ENCODE measurements at regions not wholly inside any gene's neighbourhood (a gene's known extent, or its start where the extent isn't known, plus 50 kb on each side); places are given as distances from the start of the nearest gene placed in this dataset.

DNA sequence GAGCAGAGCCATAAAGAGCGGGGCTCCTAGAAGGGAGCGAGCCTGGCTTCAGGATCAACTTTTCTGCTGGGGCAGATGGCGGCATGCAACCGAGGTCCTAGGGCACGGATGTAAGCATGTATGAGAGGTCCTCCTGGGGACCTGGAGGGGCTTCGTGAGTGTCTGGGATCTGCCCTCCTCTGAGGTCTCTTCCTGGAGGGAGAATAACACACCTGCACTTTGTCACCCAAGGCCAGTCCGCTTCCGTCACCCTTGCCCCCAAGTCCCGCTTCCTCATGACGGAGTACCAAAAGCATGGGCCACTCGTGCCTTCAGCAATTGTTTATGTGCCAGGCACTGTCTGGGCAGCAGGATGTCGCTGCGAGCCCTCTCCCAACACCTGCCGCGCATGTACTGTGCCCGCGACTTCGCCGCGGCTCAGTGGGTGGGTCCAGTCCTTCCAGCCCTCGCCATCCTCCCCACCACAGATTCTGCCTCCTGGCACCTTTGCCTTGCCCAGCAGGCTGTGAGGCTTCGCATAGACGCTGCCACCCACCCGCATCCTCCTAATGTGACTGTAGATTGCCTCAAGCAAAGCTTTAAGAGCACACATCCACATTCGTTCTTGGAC is 60.0 kb upstream of the TMPRSS2 start:
- Histone ChIP-seq H3K4me2 (ENCODE audit: insufficient read depth in 1 of 2, low read depth in 2 of 2, low read length in 2 of 2) (no peak overlapping the region), H3K79me1 (ENCODE audit: low read depth, low read length) (no peaks in the 10 kb centered on the region), H3K9me3 (ENCODE audit: insufficient read depth in 2 of 2, low read depth in 1 of 2, low read length in 1 of 2) (0 out of 4 replicates have a peak, but pooled peaks cover 0 to 5% of the 10 kb centered on the region in 2 experiments), H4K5ac (ENCODE audit: insufficient read length, low read depth, low read length) (no peak overlapping the region), H3K14ac (ENCODE audit: insufficient read length) (no peak overlapping the region), H2BK120ac (replicated peaks; ENCODE audit: low read depth, low read length) (no peak overlapping the region), H2AFZ (ENCODE audit: low read length) (no peak overlapping the region), H2BK15ac (ENCODE audit: low read length) (no peak overlapping the region), H3K23me2 (ENCODE audit: low read depth, low read length) (no peaks in the 10 kb centered on the region; the same call in 1 of the 2 replicates), H3K36me3 (ENCODE audit: control insufficient read depth in 2 of 4, insufficient read depth in 4 of 4, low read length in 3 of 4) (no peaks in the 10 kb centered on the region), H3K9ac (replicated peaks in 1 of 4; ENCODE audit: extremely low read depth in 1 of 4, low read depth in 3 of 4, low read length in 3 of 4) (no peak overlapping the region), H3K23ac (ENCODE audit: insufficient read length) (no peak overlapping the region), H3K27ac (ENCODE audit: low read depth, low read length) (no peak overlapping the region), H4K8ac (ENCODE audit: extremely low read depth, insufficient read depth, low read length) (no peak overlapping the region), H4K20me1 (replicated peaks in 1 of 2; ENCODE audit: control insufficient read depth in 1 of 2, insufficient read depth in 2 of 2, low read length in 2 of 2) (no peaks in the 10 kb centered on the region), H3K4me3 (ENCODE audit: extremely low read depth in 1 of 4, insufficient read depth in 2 of 4, low read depth in 3 of 4, low read length in 4 of 4) (no peak overlapping the region), H3K4me1 (replicated peaks in 1 of 4; ENCODE audit: control insufficient read depth in 3 of 4, insufficient read depth in 4 of 4, low read length in 3 of 4) (no peaks in the 10 kb centered on the region), H3K79me2 (ENCODE audit: control insufficient read depth in 1 of 2, insufficient read depth in 2 of 2, low read length in 2 of 2) (no peaks in the 10 kb centered on the region), H2BK5ac (ENCODE audit: low read depth, low read length) (no peak overlapping the region), H3K56ac (replicated peaks; ENCODE audit: insufficient read length, low read depth, low read length) (no peak overlapping the region), H2AK5ac (ENCODE audit: low read depth, low read length) (no peak overlapping the region), H3K4ac (replicated peaks; ENCODE audit: insufficient read length, low read depth, low read length) (no peak overlapping the region), H2BK20ac (ENCODE audit: low read length) (no peak overlapping the region), H3K18ac (ENCODE audit: extremely low read depth, low read length) (no peak overlapping the region), H4K91ac (replicated peaks; ENCODE audit: insufficient read length, low read length) (no peak overlapping the region), H3K27me3 (replicated peaks in 1 of 4; ENCODE audit: control insufficient read depth in 3 of 4, extremely low read depth in 1 of 4, insufficient read depth in 3 of 4, low read length in 3 of 4) (peaks cover 0 to 2% (median 0%) of the 10 kb centered on the region in 4 experiments; a peak in 2 of 7 replicates), H2BK12ac (ENCODE audit: low read depth, low read length) (no peak overlapping the region)
- no peak for FAIRE-seq
- ChIA-PET CTCF (ENCODE audit: partially characterized antibody) (interaction anchor here (1.0 kb wide), 1 partner anchor 27 kb away, joined by 3 read pairs; no protein-coding TSS in a partner anchor), POLR2A (ENCODE audit: partially characterized antibody) (no interaction called here)
- no peak for DNase-seq (ENCODE audit: low read depth in 1 of 2, low spot score in 2 of 2)
- 79% methylated on average over 18 of the region's 25 CpGs; no CpG with 5 or more reads in 1 of the 2 experiments for WGBS, 2 experiments (ENCODE audit: extremely low coverage in 1 of 2, insufficient coverage in 1 of 2, insufficient read length in 1 of 2, insufficient replicate concordance in 2 of 2, low coverage in 1 of 2, low lambda C conversion rate in 2 of 2, missing lambda C conversion rate in 1 of 2)
- TF ChIP-seq ATF3 (IDR thresholded peaks at IDR 0.05; ENCODE audit: insufficient read depth, low read depth, low read length) = no peak
- TF ChIP-seq NANOG (IDR thresholded peaks at IDR 0.05; ENCODE audit: insufficient read depth, low read depth, low read length, poor library complexity, severe bottlenecking) = no peak
- no peak for TF ChIP-seq HDAC2 (IDR thresholded peaks at IDR 0.05; ENCODE audit: borderline replicate concordance in 1 of 2, low read depth in 2 of 2, low read length in 2 of 2)
- TF ChIP-seq KDM1A (IDR thresholded peaks at IDR 0.05; ENCODE audit: borderline replicate concordance, low read length) = no peak
- TF ChIP-seq TBP (IDR thresholded peaks at IDR 0.05; ENCODE audit: low read depth, low read length) = no peak
- no peak for TF ChIP-seq RAD21 (IDR thresholded peaks at IDR 0.05 in 1 of 2, conservative IDR thresholded peaks at IDR 0.05 in 1 of 2; ENCODE audit: low read depth in 2 of 2, low read length in 2 of 2)
- TF ChIP-seq PHF8 (conservative IDR thresholded peaks at IDR 0.05; ENCODE audit: low read depth, low read length) = no peak
- no peak for TF ChIP-seq CBX5 (IDR thresholded peaks at IDR 0.05; ENCODE audit: low read depth, low read length)
- TF ChIP-seq SP1 (IDR thresholded peaks at IDR 0.05; ENCODE audit: low read depth, low read length) = no peak
- no peak for TF ChIP-seq SP2 (IDR thresholded peaks at IDR 0.05; ENCODE audit: low read length)
- no peak for TF ChIP-seq CREB1 (IDR thresholded peaks at IDR 0.05)

Data from H1 (cell line).